ENCODE measurements at regions not wholly inside any gene's neighbourhood (a gene's known extent, or its start where the extent isn't known, plus 50 kb on each side); places are given as distances from the start of the nearest gene placed in this dataset.

- DNase-seq (ENCODE audit: low spot score in 2 of 2), result no peak
- intact Hi-C loops (cut with DNase I), result no loop called here
- no peak overlapping the region for H3K27ac ChIP-seq
- no peak for TF ChIP-seq CTCF (IDR thresholded peaks at IDR 0.05)
- no peaks in the 10 kb centered on the region for H3K4me1 ChIP-seq
- no peaks in the 10 kb centered on the region for H3K36me3 ChIP-seq
- H3K4me3 ChIP-seq, result no peak overlapping the region
- no peaks in the 10 kb centered on the region for H3K27me3 ChIP-seq
- peaks cover 0 to 17% of the 10 kb centered on the region in 2 donors for H3K9me3 ChIP-seq
Measured at GRCh38 chr20:6524305-6524704, 243.2 kb upstream of the BMP2 start.

GRCh38 chr20:6519556-6519955, 247.9 kb upstream of the BMP2 start:
- intact Hi-C loops (cut with DNase I), result no loop called here
- no peak overlapping the region for H3K4me3 ChIP-seq
- peaks cover 0 to 13% of the 10 kb centered on the region in 2 donors for H3K9me3 ChIP-seq
- no peak for DNase-seq (ENCODE audit: low spot score in 2 of 2)
- H3K4me1 ChIP-seq, result no peaks in the 10 kb centered on the region
- TF ChIP-seq CTCF (IDR thresholded peaks at IDR 0.05), result no peak
- no peaks in the 10 kb centered on the region for H3K27me3 ChIP-seq
- no peaks in the 10 kb centered on the region for H3K36me3 ChIP-seq
- no peak overlapping the region for H3K27ac ChIP-seq

GRCh38 chr20:6515261-6515660, 252.2 kb upstream of the BMP2 start:
- no peaks in the 10 kb centered on the region for H3K36me3 ChIP-seq
- H3K4me1 ChIP-seq, result no peaks in the 10 kb centered on the region
- DNase-seq (ENCODE audit: low spot score in 2 of 2), result no peak
- no peak for TF ChIP-seq CTCF (IDR thresholded peaks at IDR 0.05)
- no peaks in the 10 kb centered on the region for H3K9me3 ChIP-seq
- intact Hi-C loops (cut with DNase I), result no loop called here
- H3K27ac ChIP-seq, result no peak overlapping the region
- H3K4me3 ChIP-seq, result no peak overlapping the region
- H3K27me3 ChIP-seq, result no peaks in the 10 kb centered on the region

GRCh38 chr20:6513599-6513998, 253.9 kb upstream of the BMP2 start:
- Histone ChIP-seq H3K27ac (no peak overlapping the region), H3K9me3 (peaks cover 0 to 4% of the 10 kb centered on the region in 2 donors), H3K4me1 (no peaks in the 10 kb centered on the region), H3K4me3 (no peak overlapping the region), H3K36me3 (no peaks in the 10 kb centered on the region), H3K27me3 (no peaks in the 10 kb centered on the region)
- DNase-seq (ENCODE audit: low spot score in 2 of 2), result no peak
- intact Hi-C loops (cut with DNase I), result no loop called here
- no peak for TF ChIP-seq CTCF (IDR thresholded peaks at IDR 0.05)

- Histone ChIP-seq H3K4me3 (no peak overlapping the region), H3K4me1 (no peaks in the 10 kb centered on the region), H3K36me3 (no peaks in the 10 kb centered on the region), H3K27ac (no peak overlapping the region), H3K9me3 (peaks cover 0 to 4% of the 10 kb centered on the region in 2 donors), H3K27me3 (no peaks in the 10 kb centered on the region)
- TF ChIP-seq CTCF (IDR thresholded peaks at IDR 0.05), result no peak
- DNase-seq (ENCODE audit: low spot score in 2 of 2), result no peak
- intact Hi-C loops (cut with DNase I), result no loop called here
Measured at GRCh38 chr20:6509374-6509773, 258.1 kb upstream of the BMP2 start.

GRCh38 chr20:6506906-6507305, 260.6 kb upstream of the BMP2 start:
- no peak overlapping the region for H3K27ac ChIP-seq
- H3K27me3 ChIP-seq, result no peaks in the 10 kb centered on the region
- H3K4me1 ChIP-seq, result no peaks in the 10 kb centered on the region
- H3K36me3 ChIP-seq, result no peaks in the 10 kb centered on the region
- no peak for DNase-seq (ENCODE audit: low spot score in 2 of 2)
- intact Hi-C loops (cut with DNase I), result no loop called here
- peaks cover 0 to 4% of the 10 kb centered on the region in 2 donors for H3K9me3 ChIP-seq
- H3K4me3 ChIP-seq, result no peak overlapping the region
- no peak for TF ChIP-seq CTCF (IDR thresholded peaks at IDR 0.05)
